GM13977 (cell line): ENCODE measurements at regions not wholly inside any gene's neighbourhood (a gene's known extent, or its start where the extent isn't known, plus 50 kb on each side); places are given as distances from the start of the nearest gene placed in this dataset.

ENCODE experiments used
- DNase-seq: peaks from one replicate; pipeline ENCODE4 v3.0.0; 2012; ENCODE audit warnings: low spot score
- in situ Hi-C: fragments of 300-500 bp; cut with MboI; formaldehyde crosslinking; loops from one replicate; pipeline ENCODE4 v1.12.0; 2022; ENCODE audit warnings: low sequenced_read_pairs, low pct_unique_long_range_greater_than_20kb, mixed read lengths, inconsistent platforms; ENCODE audit not compliant: unreplicated experiment
- TF ChIP-seq, protein P1 (sequence below): IDR thresholded peaks from 2 replicates; pipeline ENCODE4 v1.5.1; 2012; ENCODE audit warnings: mild to moderate bottlenecking, control low read depth; ENCODE audit not compliant: insufficient read depth; ENCODE audit errors: extremely low read depth, missing control alignments

DNA sequence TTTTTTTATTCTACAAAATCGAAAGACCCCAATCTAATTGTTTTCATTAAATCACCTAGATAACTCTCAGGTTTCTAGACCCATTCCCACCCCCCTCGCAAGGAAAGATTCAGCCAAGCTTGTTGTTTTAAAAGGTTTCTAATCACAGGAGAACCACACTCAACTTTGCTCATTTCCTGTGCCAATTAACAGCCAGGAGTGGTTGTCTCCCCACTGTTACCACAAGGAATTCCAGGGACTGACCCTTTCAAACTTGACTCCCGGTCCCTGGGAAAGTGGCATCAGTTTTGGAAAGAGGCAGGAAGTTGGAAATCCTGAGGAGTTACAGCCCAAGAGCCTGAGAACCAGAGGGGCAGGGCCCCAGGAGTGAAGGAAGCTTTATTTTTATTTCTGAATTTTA, 561.3 kb upstream of the JAG1 start:
- TF ChIP-seq, protein P1, sequence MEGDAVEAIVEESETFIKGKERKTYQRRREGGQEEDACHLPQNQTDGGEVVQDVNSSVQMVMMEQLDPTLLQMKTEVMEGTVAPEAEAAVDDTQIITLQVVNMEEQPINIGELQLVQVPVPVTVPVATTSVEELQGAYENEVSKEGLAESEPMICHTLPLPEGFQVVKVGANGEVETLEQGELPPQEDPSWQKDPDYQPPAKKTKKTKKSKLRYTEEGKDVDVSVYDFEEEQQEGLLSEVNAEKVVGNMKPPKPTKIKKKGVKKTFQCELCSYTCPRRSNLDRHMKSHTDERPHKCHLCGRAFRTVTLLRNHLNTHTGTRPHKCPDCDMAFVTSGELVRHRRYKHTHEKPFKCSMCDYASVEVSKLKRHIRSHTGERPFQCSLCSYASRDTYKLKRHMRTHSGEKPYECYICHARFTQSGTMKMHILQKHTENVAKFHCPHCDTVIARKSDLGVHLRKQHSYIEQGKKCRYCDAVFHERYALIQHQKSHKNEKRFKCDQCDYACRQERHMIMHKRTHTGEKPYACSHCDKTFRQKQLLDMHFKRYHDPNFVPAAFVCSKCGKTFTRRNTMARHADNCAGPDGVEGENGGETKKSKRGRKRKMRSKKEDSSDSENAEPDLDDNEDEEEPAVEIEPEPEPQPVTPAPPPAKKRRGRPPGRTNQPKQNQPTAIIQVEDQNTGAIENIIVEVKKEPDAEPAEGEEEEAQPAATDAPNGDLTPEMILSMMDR: no peak
- no peak for DNase-seq
- in situ Hi-C loops: no loop called here

DNA sequence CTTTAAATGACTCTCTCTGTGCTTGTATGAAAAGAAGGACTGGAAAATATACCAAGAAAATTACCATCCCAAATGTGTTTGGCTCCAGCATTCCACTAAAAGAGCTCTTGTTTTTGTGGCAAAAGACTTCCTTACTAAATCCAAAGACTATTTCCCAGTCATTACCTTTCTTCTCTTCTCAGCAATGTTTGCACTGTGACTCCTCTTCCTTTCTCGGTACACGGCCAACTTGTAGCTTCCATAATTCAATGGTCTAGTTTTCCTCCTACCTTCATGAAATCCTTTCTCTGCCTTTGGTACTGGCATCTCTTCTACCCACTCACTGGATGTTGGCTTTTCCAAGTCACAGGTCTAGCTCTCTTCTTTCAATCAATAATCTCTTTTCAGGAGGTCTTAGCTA, 568.5 kb upstream of the JAG1 start:
- DNase-seq: no peak
- TF ChIP-seq, protein P1: no peak
- in situ Hi-C loops: no loop called here

DNA sequence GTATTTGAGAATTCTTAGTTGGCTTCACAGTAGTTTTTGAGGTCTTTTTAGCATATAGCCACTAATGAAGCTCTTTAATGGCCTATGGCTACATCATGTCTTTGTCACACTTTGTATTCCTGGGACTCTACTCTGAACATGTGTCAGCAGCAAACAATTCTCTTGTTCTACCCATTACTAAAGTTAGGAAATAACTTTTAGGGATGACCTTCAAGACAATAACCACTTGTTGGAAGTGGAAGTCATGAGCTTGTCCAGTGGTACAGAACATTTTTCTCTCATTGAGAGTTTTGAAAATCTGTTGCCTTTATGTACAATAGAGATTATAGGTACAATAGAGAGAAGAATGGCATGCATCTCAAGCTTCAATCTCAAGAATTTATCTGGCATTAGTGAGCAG, 571.6 kb upstream of the JAG1 start:
- DNase-seq: no peak
- in situ Hi-C loops: no loop called here

DNA sequence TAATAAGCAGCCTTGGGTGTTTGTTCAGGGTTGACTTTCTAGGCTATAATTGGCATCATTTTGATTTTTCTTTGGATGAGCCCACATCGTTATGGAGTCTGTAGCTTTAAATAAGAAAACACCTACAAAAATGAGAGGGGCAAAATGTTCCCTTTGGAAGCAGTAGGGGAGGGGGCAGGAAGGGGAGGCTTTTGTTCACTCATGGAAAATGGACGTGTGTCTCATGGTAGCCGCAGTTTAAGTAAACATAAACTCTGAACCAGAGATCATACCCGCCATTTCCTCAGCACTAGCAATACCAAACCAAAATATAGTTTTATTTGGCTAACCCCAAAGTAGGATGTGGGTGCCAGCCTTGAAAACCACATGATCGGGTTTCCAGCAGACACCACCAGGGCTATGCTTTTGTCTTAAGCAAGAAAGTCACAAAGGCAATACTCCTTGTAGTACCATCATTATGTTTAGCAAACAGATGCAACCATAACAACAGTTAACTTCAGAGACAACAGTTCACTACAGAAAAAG, 572.5 kb upstream of the JAG1 start:
- in situ Hi-C loops: no loop called here
- no peak for DNase-seq
- TF ChIP-seq, protein P1: no peak

More for the DNA sequence above, 571.6 kb upstream of the JAG1 start:
- TF ChIP-seq, protein P1: no peak

DNA sequence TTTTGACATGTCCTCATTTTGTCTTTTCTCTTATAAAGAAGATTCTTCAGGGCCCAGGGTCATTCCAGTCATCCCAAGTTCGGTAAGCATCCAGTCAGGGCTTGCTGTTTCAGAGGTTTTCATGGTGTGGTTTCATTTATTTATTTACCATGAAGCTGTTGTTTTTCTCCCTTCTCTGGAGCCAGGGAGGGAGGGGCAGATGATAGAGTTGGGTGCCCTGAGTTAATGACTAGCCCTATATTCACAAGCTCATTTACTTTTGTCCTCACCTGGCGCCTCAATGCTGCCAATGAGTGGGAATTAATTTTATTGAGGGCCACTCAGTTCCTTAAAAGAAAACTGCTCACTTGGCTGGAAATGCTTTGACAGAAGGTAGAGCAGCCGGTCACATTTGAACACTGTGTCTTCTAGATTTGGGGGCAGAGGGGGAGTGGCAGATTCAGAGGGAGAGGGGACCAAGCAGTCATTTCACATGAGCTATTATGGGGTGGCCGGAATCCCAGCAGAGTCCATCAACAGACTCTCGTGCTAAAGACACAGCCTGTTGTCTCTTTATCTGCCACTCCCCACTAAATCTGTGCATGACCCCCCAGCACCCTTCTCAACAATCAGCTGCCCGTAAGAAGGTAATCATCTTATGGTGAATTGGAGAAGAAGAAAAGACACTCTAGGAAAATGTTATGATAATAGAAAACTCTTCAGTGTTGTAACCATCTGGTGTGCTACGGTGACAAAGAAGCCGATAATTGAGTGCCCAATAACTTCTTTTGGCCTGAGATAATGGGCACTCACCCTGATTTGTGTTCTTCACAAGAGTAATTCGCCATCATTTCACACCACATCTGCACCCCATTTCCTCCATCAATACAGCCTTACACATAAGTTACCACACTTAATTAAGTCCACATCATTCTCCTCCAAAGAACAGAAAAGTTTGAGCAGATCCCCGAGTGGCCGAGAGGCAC, 573.5 kb upstream of the JAG1 start:
- in situ Hi-C loops: no loop called here
- DNase-seq: no peak
- TF ChIP-seq, protein P1: no peak

DNA sequence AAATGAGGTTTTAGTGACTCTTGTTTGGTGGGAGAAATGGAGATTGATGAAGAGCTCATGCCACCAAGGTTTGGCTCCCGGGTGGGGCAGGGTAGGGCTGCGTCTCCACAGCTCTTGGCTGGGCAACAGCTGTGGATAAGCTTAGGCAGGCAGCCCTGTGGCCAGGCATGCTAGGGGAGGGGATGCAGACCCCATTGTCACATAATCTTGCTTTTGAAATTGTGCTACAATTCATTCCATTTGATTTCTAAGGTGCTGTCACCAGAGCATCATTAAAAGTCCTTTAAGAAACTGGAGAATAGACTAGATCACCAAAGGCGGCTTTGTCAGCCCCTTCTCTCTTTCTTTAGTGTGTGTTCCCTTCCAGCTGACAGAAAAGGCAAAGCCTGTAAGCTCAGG, 574.2 kb upstream of the JAG1 start:
- in situ Hi-C loops: no loop called here
- TF ChIP-seq, protein P1: no peak
- DNase-seq: no peak
